ENCODE measurements at regions not wholly inside any gene's neighbourhood (a gene's known extent, or its start where the extent isn't known, plus 50 kb on each side); places are given as distances from the start of the nearest gene placed in this dataset.

DNA sequence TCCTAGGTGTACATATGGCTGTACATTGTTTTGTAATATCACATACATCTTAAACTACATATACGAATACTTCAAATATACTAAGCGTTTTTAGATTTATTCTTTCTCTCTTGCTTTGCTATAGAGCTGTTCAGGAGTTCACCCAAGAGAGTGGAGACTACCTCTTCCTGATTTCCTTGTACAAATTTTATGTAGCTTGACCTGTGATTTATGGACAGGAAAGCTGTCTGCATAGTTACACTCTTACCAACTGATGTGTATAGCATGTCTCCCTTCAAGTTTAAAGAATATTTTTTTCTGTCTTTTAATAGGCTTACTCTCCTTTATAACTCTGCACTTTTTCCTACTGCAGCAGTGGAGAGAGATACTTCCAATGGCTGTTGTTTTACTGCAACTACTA, 428.7 kb downstream of the NDFIP2 start:
- no peaks in the 10 kb centered on the region for H3K9me3 ChIP-seq
- H3K4me3 ChIP-seq: no peak overlapping the region
- H3K4me1 ChIP-seq: peaks cover 0 to 3% (median 0%) of the 10 kb centered on the region in 6 donors
- H3K36me3 ChIP-seq: no peaks in the 10 kb centered on the region
- 73 to 87% (median 78%) methylated on average over 2 of the region's 2 CpGs for WGBS, 5 donors
- TF ChIP-seq, protein P1, sequence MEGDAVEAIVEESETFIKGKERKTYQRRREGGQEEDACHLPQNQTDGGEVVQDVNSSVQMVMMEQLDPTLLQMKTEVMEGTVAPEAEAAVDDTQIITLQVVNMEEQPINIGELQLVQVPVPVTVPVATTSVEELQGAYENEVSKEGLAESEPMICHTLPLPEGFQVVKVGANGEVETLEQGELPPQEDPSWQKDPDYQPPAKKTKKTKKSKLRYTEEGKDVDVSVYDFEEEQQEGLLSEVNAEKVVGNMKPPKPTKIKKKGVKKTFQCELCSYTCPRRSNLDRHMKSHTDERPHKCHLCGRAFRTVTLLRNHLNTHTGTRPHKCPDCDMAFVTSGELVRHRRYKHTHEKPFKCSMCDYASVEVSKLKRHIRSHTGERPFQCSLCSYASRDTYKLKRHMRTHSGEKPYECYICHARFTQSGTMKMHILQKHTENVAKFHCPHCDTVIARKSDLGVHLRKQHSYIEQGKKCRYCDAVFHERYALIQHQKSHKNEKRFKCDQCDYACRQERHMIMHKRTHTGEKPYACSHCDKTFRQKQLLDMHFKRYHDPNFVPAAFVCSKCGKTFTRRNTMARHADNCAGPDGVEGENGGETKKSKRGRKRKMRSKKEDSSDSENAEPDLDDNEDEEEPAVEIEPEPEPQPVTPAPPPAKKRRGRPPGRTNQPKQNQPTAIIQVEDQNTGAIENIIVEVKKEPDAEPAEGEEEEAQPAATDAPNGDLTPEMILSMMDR (IDR thresholded peaks at IDR 0.05 in 8 of 11, conservative IDR thresholded peaks at IDR 0.05 in 3 of 11): no peak
- TF ChIP-seq POLR2A (IDR thresholded peaks at IDR 0.05) (no peak), POLR2AphosphoS5 (IDR thresholded peaks at IDR 0.05) (no peak)
- intact Hi-C loops (cut with DNase I; ENCODE audit: low total_unique reads): no loop called here
- DNase-seq: no peak
- H3K27me3 ChIP-seq (replicated peaks in 1 of 7): no peaks in the 10 kb centered on the region
- H3K27ac ChIP-seq: no peak overlapping the region

DNA sequence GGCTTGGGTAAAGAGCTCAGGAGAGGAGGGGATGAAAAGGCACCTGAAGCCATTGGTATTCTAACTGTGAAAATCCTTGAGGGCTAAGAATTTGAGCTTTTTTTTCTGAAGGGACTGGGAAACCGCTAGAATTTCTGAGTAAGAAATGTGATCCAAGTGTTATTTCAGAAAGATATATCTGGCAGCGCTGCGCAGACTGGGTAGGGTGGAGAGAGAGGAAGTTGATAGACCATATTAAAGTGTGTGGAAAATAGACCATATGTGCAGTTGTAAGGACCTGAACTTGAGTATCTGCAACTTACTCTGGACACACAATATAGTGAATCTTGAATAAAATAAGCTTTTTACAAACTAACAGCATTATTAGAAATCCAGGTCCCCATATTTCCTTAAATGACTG, 427.4 kb downstream of the NDFIP2 start:
- Histone ChIP-seq H3K4me1 (no peaks in the 10 kb centered on the region), H3K4me3 (no peak overlapping the region), H3K9me3 (no peaks in the 10 kb centered on the region), H3K36me3 (no peaks in the 10 kb centered on the region), H3K27me3 (replicated peaks in 1 of 7) (no peaks in the 10 kb centered on the region), H3K27ac (no peak overlapping the region)
- TF ChIP-seq, protein P1 (IDR thresholded peaks at IDR 0.05 in 8 of 11, conservative IDR thresholded peaks at IDR 0.05 in 3 of 11): no peak
- no peak for TF ChIP-seq POLR2A (IDR thresholded peaks at IDR 0.05)
- TF ChIP-seq POLR2AphosphoS5 (IDR thresholded peaks at IDR 0.05): no peak
- WGBS, 5 donors: 55 to 75% (median 62%) methylated on average over 3 of the region's 3 CpGs
- intact Hi-C loops (cut with DNase I; ENCODE audit: low total_unique reads): no loop called here
- no peak for DNase-seq

DNA sequence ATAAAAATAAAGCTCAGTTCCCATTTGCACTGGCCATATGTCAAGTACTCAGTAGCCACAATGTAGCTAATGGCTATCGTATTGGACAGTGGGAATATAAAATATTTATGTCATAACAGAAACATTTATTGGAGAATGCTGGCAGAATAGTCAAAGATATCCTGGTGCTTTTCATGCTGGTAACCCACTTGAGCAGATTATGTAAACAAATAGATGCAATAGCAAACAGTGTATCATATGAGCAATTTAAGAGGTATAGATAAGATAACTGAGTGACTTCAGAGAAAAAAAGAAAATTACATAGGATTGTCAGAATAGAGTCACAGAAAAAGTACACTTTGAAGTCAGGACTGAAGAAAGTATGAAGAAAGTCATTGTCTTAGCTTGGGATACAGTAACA, 426.6 kb downstream of the NDFIP2 start:
- Histone ChIP-seq H3K36me3 (no peaks in the 10 kb centered on the region), H3K9me3 (no peaks in the 10 kb centered on the region), H3K4me3 (no peak overlapping the region), H3K27ac (no peak overlapping the region), H3K27me3 (replicated peaks in 1 of 7) (no peaks in the 10 kb centered on the region), H3K4me1 (no peaks in the 10 kb centered on the region)
- intact Hi-C loops (cut with DNase I; ENCODE audit: low total_unique reads): no loop called here
- TF ChIP-seq POLR2AphosphoS5 (IDR thresholded peaks at IDR 0.05): no peak
- TF ChIP-seq, protein P1 (IDR thresholded peaks at IDR 0.05 in 8 of 11, conservative IDR thresholded peaks at IDR 0.05 in 3 of 11): no peak
- TF ChIP-seq POLR2A (IDR thresholded peaks at IDR 0.05): no peak
- DNase-seq: no peak
- WGBS, 5 donors: 86 to 100% (median 96%) methylated on average over 1 of the region's 1 CpG

DNA sequence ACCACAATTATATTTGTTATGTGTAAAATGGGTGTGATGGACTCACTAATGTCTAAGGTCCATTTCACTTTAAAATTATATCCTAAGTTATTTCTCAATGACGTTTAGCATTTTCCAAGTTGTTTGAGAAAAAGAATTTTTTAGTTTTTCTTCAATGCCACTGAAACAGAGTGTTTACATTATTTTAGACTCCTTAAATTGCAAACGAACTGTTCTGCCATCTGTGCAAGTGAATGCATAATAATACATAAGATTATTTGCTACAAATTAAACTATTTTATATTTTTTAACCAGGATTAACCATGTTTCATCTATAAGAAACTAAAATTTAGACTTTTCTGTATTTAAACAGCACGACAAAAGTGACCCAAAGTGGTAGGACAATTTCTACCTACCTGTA, 425.4 kb downstream of the NDFIP2 start:
- no peaks in the 10 kb centered on the region for H3K9me3 ChIP-seq
- peaks cover 0 to 1% (median 0%) of the 10 kb centered on the region in 6 donors for H3K4me1 ChIP-seq
- no peaks in the 10 kb centered on the region for H3K36me3 ChIP-seq
- no peak overlapping the region for H3K27ac ChIP-seq
- no peak for DNase-seq
- H3K27me3 ChIP-seq (replicated peaks in 1 of 7): no peaks in the 10 kb centered on the region
- intact Hi-C loops (cut with DNase I; ENCODE audit: low total_unique reads): no loop called here
- TF ChIP-seq POLR2A (IDR thresholded peaks at IDR 0.05) (no peak), POLR2AphosphoS5 (IDR thresholded peaks at IDR 0.05) (no peak)
- TF ChIP-seq, protein P1 (IDR thresholded peaks at IDR 0.05 in 8 of 11, conservative IDR thresholded peaks at IDR 0.05 in 3 of 11): no peak
- 65 to 84% (median 78%) methylated on average over 3 of the region's 3 CpGs for WGBS, 5 donors
- no peak overlapping the region for H3K4me3 ChIP-seq

Data from spleen (tissue), 11 donors.